Thyroid gland (tissue), 4 donors: ENCODE measurements at regions not wholly inside any gene's neighbourhood (a gene's known extent, or its start where the extent isn't known, plus 50 kb on each side); places are given as distances from the start of the nearest gene placed in this dataset.

Experiments
- POLR2A ChIP-seq, 2 donors: fragments of 450-650 bp; IDR thresholded peaks; one replicate each; pipeline ENCODE4 v1.6.1; 2017; ENCODE audit warnings: antibody characterized with exemption in 2 of 2, mild to moderate bottlenecking in 2 of 2, moderate library complexity in 1 of 2
- TF ChIP-seq, protein P1 (sequence below), 6 experiments: fragments of 200-600 bp in 3 of 6; fragments of 450-650 bp in 3 of 6; sonication (generic) in 3 of 6; IDR thresholded peaks; one replicate each; pipeline ENCODE4 v1.5.1; 2016 to 2019; ENCODE audit warnings: antibody characterized with exemption in 6 of 6, mild to moderate bottlenecking in 2 of 6, inconsistent platforms in 1 of 6, moderate library complexity in 1 of 6

DNA sequence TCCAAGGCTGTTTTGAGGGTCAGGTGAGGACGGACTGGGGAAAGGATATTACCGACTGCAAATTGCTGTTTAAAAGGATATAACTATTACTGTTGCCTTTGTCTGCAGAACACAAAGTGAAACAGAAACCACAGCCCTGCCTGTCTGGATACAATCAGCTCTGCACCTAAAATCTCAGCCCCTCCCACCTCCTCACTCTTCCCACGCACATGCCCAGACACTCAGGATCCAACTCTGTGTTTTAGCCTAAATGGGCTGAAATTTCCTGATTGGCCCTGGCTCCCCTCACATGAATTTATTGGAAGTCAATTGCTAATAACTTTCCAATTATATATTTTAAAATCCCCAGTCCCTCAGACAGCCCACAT is 176.3 kb upstream of the PPP1R26 start:
- TF ChIP-seq, protein P1, sequence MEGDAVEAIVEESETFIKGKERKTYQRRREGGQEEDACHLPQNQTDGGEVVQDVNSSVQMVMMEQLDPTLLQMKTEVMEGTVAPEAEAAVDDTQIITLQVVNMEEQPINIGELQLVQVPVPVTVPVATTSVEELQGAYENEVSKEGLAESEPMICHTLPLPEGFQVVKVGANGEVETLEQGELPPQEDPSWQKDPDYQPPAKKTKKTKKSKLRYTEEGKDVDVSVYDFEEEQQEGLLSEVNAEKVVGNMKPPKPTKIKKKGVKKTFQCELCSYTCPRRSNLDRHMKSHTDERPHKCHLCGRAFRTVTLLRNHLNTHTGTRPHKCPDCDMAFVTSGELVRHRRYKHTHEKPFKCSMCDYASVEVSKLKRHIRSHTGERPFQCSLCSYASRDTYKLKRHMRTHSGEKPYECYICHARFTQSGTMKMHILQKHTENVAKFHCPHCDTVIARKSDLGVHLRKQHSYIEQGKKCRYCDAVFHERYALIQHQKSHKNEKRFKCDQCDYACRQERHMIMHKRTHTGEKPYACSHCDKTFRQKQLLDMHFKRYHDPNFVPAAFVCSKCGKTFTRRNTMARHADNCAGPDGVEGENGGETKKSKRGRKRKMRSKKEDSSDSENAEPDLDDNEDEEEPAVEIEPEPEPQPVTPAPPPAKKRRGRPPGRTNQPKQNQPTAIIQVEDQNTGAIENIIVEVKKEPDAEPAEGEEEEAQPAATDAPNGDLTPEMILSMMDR (IDR thresholded peaks at IDR 0.05) = no peak
- no peak for TF ChIP-seq POLR2A (IDR thresholded peaks at IDR 0.05)
